ELF-1 (cell line): ENCODE measurements at regions not wholly inside any gene's neighbourhood (a gene's known extent, or its start where the extent isn't known, plus 50 kb on each side); places are given as distances from the start of the nearest gene placed in this dataset.

Source experiments
- DNase-seq: peaks from one replicate; pipeline ENCODE4 v3.0.0-alpha.2; 2016; ENCODE audit warnings: low read depth, low spot score

- no peak for DNase-seq
Observed at GRCh38 chr19:16022251-16022650, 54.0 kb upstream of the TPM4 start.

- DNase-seq: no peak
Observed at GRCh38 chr19:16022681-16023080, 53.6 kb upstream of the TPM4 start.

GRCh38 chr19:16023146-16023915, 53.0 kb upstream of the TPM4 start:
- no peak for DNase-seq

- DNase-seq: no peak
Observed at GRCh38 chr19:16024266-16025107, 51.8 kb upstream of the TPM4 start.

GRCh38 chr19:16025108-16026101, 50.9 kb upstream of the TPM4 start:
- peak; percentile 66 for DNase-seq

- no peak for DNase-seq
Observed at GRCh38 chr19:16026131-16026530, 50.2 kb upstream of the TPM4 start.
